H9 (cell line): ENCODE measurements at regions not wholly inside any gene's neighbourhood (a gene's known extent, or its start where the extent isn't known, plus 50 kb on each side); places are given as distances from the start of the nearest gene placed in this dataset.

ENCODE experiments used
- DNase-seq: peaks from one replicate; pipeline ENCODE4 v3.0.0-alpha.2; 2017
- H2AFZ ChIP-seq: one replicate; pipeline ENCODE4 v1.6.1; 2013; ENCODE audit warnings: mild to moderate bottlenecking, low read length, control low read depth, moderate library complexity
- H2AK5ac ChIP-seq: 2 replicates; pipeline ENCODE4 v1.6.1; 2013; ENCODE audit warnings: low read length, control low read depth, mixed read lengths; ENCODE audit not compliant: insufficient read length
- H2BK120ac ChIP-seq: one replicate; pipeline ENCODE4 v1.6.1; 2013; ENCODE audit warnings: low read depth, mild to moderate bottlenecking, low read length, control low read depth, inconsistent platforms; ENCODE audit not compliant: poor library complexity, severe bottlenecking
- H2BK12ac ChIP-seq: 2 replicates; pipeline ENCODE4 v1.6.1; 2013; ENCODE audit warnings: low read length, control low read depth, mixed read lengths, low read depth; ENCODE audit not compliant: insufficient read length
- H2BK15ac ChIP-seq: 2 replicates; pipeline ENCODE4 v1.6.1; 2013; ENCODE audit warnings: low read depth, low read length, control low read depth
- H2BK20ac ChIP-seq: one replicate; pipeline ENCODE4 v1.6.1; 2013; ENCODE audit warnings: low read depth, mild to moderate bottlenecking, low read length, control low read depth, inconsistent platforms; ENCODE audit not compliant: poor library complexity, severe bottlenecking
- H2BK5ac ChIP-seq: 2 replicates; pipeline ENCODE4 v1.6.1; 2013; ENCODE audit warnings: low read length, control low read depth, mixed read lengths; ENCODE audit not compliant: insufficient read length
- H3K14ac ChIP-seq: 2 replicates; pipeline ENCODE4 v1.6.1; 2013; ENCODE audit warnings: low read length, control low read depth; ENCODE audit not compliant: insufficient read depth
- H3K18ac ChIP-seq: 2 replicates; pipeline ENCODE4 v1.6.1; 2013; ENCODE audit warnings: low read depth, mild to moderate bottlenecking, mixed read lengths, low read length, control low read depth; ENCODE audit not compliant: insufficient read length
- H3K23ac ChIP-seq: 2 replicates; pipeline ENCODE4 v1.6.1; 2013; ENCODE audit warnings: low read length, control low read depth, mixed read lengths, low read depth; ENCODE audit not compliant: insufficient read length
- H3K23me2 ChIP-seq: 2 replicates; pipeline ENCODE4 v1.6.1; 2013; ENCODE audit warnings: low read depth, mild to moderate bottlenecking, mixed read lengths, low read length, control low read depth; ENCODE audit not compliant: insufficient read length, poor library complexity, severe bottlenecking
- H3K27ac ChIP-seq: 2 replicates; pipeline ENCODE4 v1.5.1; 2013; ENCODE audit warnings: low read length, control low read depth, mixed read lengths, low read depth; ENCODE audit not compliant: insufficient read length
- H3K27me3 ChIP-seq: 2 replicates; pipeline ENCODE4 v1.6.1; 2013; ENCODE audit warnings: low read length, control low read depth, inconsistent platforms; ENCODE audit not compliant: insufficient read depth
- H3K4ac ChIP-seq: 2 replicates; pipeline ENCODE4 v1.6.1; 2013; ENCODE audit warnings: low read depth, mild to moderate bottlenecking, control low read depth, inconsistent platforms, low read length, moderate library complexity
- H3K4me1 ChIP-seq: 2 replicates; pipeline ENCODE4 v1.6.1; 2013; ENCODE audit warnings: low read length, control low read depth, inconsistent platforms; ENCODE audit not compliant: insufficient read depth
- H3K4me2 ChIP-seq: 2 replicates; pipeline ENCODE4 v1.6.1; 2013; ENCODE audit warnings: low read length, control low read depth, mixed read lengths; ENCODE audit not compliant: insufficient read length, insufficient read depth
- H3K56ac ChIP-seq: 2 replicates; pipeline ENCODE4 v1.6.1; 2013; ENCODE audit warnings: low read depth, mild to moderate bottlenecking, mixed read lengths, low read length, control low read depth; ENCODE audit not compliant: insufficient read length
- H3K79me1 ChIP-seq: 2 replicates; pipeline ENCODE4 v1.6.1; 2013; ENCODE audit warnings: low read depth, mild to moderate bottlenecking, moderate library complexity, low read length, control low read depth, inconsistent platforms; ENCODE audit not compliant: insufficient read depth, poor library complexity, severe bottlenecking
- H3K79me2 ChIP-seq: 2 replicates; pipeline ENCODE4 v1.6.1; 2013; ENCODE audit warnings: low read length, control low read depth, inconsistent platforms; ENCODE audit not compliant: insufficient read depth
- H3K9ac ChIP-seq: 2 replicates; pipeline ENCODE4 v1.6.1; 2013; ENCODE audit warnings: low read length, control low read depth, mixed read lengths; ENCODE audit not compliant: insufficient read length; ENCODE audit errors: extremely low read depth
- H3K9me3 ChIP-seq: one replicate; pipeline ENCODE4 v1.6.1; 2013; ENCODE audit warnings: low read depth, low read length, inconsistent platforms; ENCODE audit not compliant: control insufficient read depth
- H3T11ph ChIP-seq: one replicate; pipeline ENCODE4 v1.6.1; 2013; ENCODE audit warnings: mild to moderate bottlenecking, low read length, control low read depth, inconsistent platforms
- H4K20me1 ChIP-seq: one replicate; pipeline ENCODE4 v1.6.1; 2013; ENCODE audit not compliant: control insufficient read depth, insufficient read length, insufficient read depth
- H4K5ac ChIP-seq: 2 replicates; pipeline ENCODE4 v1.6.1; 2013; ENCODE audit warnings: low read depth, mild to moderate bottlenecking, mixed read lengths, low read length, control low read depth; ENCODE audit not compliant: insufficient read length
- H4K8ac ChIP-seq: replicated peaks from 2 replicates; pipeline ENCODE4 v1.6.1; 2013; ENCODE audit warnings: low read length, control low read depth, mixed read lengths, low read depth; ENCODE audit not compliant: insufficient read length
- H4K91ac ChIP-seq: 2 replicates; pipeline ENCODE4 v1.6.1; 2013; ENCODE audit warnings: low read depth, mild to moderate bottlenecking, moderate library complexity, mixed read lengths, low read length, control low read depth; ENCODE audit not compliant: insufficient read length
- H3K27ac Mint-ChIP-seq, 3 experiments: 2 replicates in 2 of 3; 3 replicates in 1 of 3; pipeline ENCODE4 v1.8.0; 2020 to 2021; ENCODE audit warnings: mixed read lengths in 3 of 3, mild to moderate bottlenecking in 1 of 3, moderate library complexity in 1 of 3
- H3K27me3 Mint-ChIP-seq: 2 replicates; pipeline ENCODE4 v1.8.0; 2021; ENCODE audit warnings: low read depth, mild to moderate bottlenecking, moderate library complexity, mixed read lengths
- H3K36me3 Mint-ChIP-seq, 3 experiments: 2 replicates in 2 of 3; 3 replicates in 1 of 3; pipeline ENCODE4 v1.8.0; 2020 to 2021; ENCODE audit warnings: low read depth in 3 of 3, mixed read lengths in 3 of 3; ENCODE audit not compliant: insufficient read depth in 1 of 3
- H3K4me1 Mint-ChIP-seq, 2 experiments: 2 replicates each; pipeline ENCODE4 v1.8.0; 2020; ENCODE audit warnings: mixed read lengths in 2 of 2
- H3K4me3 Mint-ChIP-seq, 2 experiments: 2 replicates in 1 of 2; 3 replicates in 1 of 2; pipeline ENCODE4 v1.8.0; 2020 to 2021; ENCODE audit warnings: mild to moderate bottlenecking in 2 of 2, mixed read lengths in 2 of 2, moderate library complexity in 1 of 2
- H3K9me3 Mint-ChIP-seq, 2 experiments: 2 replicates in 1 of 2; 3 replicates in 1 of 2; pipeline ENCODE4 v1.8.0; 2020; ENCODE audit warnings: mild to moderate bottlenecking in 2 of 2, mixed read lengths in 2 of 2, moderate library complexity in 1 of 2
- CTCF ChIP-seq: fragments of 200-600 bp; sonication (generic); conservative IDR thresholded peaks from 3 replicates; pipeline ENCODE4 v1.8.0; 2021; ENCODE audit warnings: antibody characterized with exemption, mild to moderate bottlenecking
- WGBS: extraction: QIAGEN DNeasy Blood & Tissue Kit; methylation state at CpG from one replicate; pipeline ENCODE4 v1.1.7; 2013; ENCODE audit warnings: missing lambda C conversion rate, low lambda C conversion rate, mixed read lengths; ENCODE audit not compliant: insufficient read length; ENCODE audit errors: extremely low coverage; 5-methylcytosine and 5-hydroxymethylcytosine counted together

GRCh38 chr1:78319603-78320002 lies 171.2 kb upstream of the PTGFR start:
- H2BK120ac ChIP-seq = no peak overlapping the region
- no peak for DNase-seq
- H3K27me3 ChIP-seq = no peaks in the 10 kb centered on the region; the same call in 1 of the 2 replicates
- H2BK5ac ChIP-seq = no peak overlapping the region
- no peaks in the 10 kb centered on the region for H3K36me3 Mint-ChIP-seq
- H2BK12ac ChIP-seq = no peak overlapping the region
- no peak overlapping the region for H4K91ac ChIP-seq
- H3K4me1 Mint-ChIP-seq = no peaks in the 10 kb centered on the region
- no peak overlapping the region for H3K27ac Mint-ChIP-seq
- no peak overlapping the region for H3K9ac ChIP-seq
- no peak overlapping the region for H3K23ac ChIP-seq
- H3K23me2 ChIP-seq = no peaks in the 10 kb centered on the region
- H3K14ac ChIP-seq = no peak overlapping the region
- H4K5ac ChIP-seq = no peak overlapping the region
- H2BK20ac ChIP-seq = no peak overlapping the region
- no peak overlapping the region for H2AK5ac ChIP-seq
- H2AFZ ChIP-seq = no peak overlapping the region
- H3K79me1 ChIP-seq = no peaks in the 10 kb centered on the region
- H3K27me3 Mint-ChIP-seq = peaks cover 9% of the 10 kb centered on the region
- no peak overlapping the region for H3K4me2 ChIP-seq
- WGBS = no CpG with 5 or more reads among the region's 2 CpGs
- no peak overlapping the region for H3K18ac ChIP-seq
- no peaks in the 10 kb centered on the region for H3K4me1 ChIP-seq
- no peak overlapping the region for H4K8ac ChIP-seq
- no peak overlapping the region for H3T11ph ChIP-seq
- H3K9me3 Mint-ChIP-seq = no peaks in the 10 kb centered on the region
- H3K56ac ChIP-seq = no peak overlapping the region
- TF ChIP-seq CTCF = no peak
- H3K4ac ChIP-seq = no peak overlapping the region
- no peaks in the 10 kb centered on the region for H4K20me1 ChIP-seq
- no peak overlapping the region for H3K27ac ChIP-seq
- no peaks in the 10 kb centered on the region for H3K9me3 ChIP-seq
- H3K79me2 ChIP-seq = no peaks in the 10 kb centered on the region
- no peak overlapping the region for H3K4me3 Mint-ChIP-seq
- H2BK15ac ChIP-seq = no peak overlapping the region
